HG03469 (cell line): ENCODE measurements at regions not wholly inside any gene's neighbourhood (a gene's known extent, or its start where the extent isn't known, plus 50 kb on each side); places are given as distances from the start of the nearest gene placed in this dataset.

Experiments
- ATAC-seq: cut with Tn5 transposase; IDR thresholded peaks from one replicate; pipeline ENCODE4 v1.9.1; 2021; ENCODE audit warnings: mild to moderate bottlenecking, moderate library complexity, moderate number of reproducible peaks; ENCODE audit not compliant: unreplicated experiment

- no peak for ATAC-seq
Measured at GRCh38 chr4:176568238-176568637, 224.5 kb downstream of the VEGFC start.

GRCh38 chr4:176569301-176569700, 223.4 kb downstream of the VEGFC start:
- no peak for ATAC-seq

- no peak for ATAC-seq
Measured at GRCh38 chr4:176571206-176571605, 221.5 kb downstream of the VEGFC start.

- ATAC-seq: no peak
Measured at GRCh38 chr4:176575141-176575730, 217.5 kb downstream of the VEGFC start.

- ATAC-seq: no peak
Measured at GRCh38 chr4:176579226-176579625, 213.5 kb downstream of the VEGFC start.

- no peak for ATAC-seq
Measured at GRCh38 chr4:176583278-176583677, 209.4 kb downstream of the VEGFC start.

- no peak for ATAC-seq
Measured at GRCh38 chr4:176584031-176584606, 208.6 kb downstream of the VEGFC start.

GRCh38 chr4:176587920-176588319, 204.8 kb downstream of the VEGFC start:
- ATAC-seq: no peak

GRCh38 chr4:176588436-176588835, 204.3 kb downstream of the VEGFC start:
- ATAC-seq: no peak

GRCh38 chr4:176592976-176593670, 199.6 kb downstream of the VEGFC start:
- ATAC-seq: no peak

GRCh38 chr4:176593943-176594342, 198.8 kb downstream of the VEGFC start:
- ATAC-seq: no peak

- no peak for ATAC-seq
Measured at GRCh38 chr4:176595257-176595656, 197.5 kb downstream of the VEGFC start.

- ATAC-seq: no peak
Measured at GRCh38 chr4:176601124-176601523, 191.6 kb downstream of the VEGFC start.

GRCh38 chr4:176607807-176608206, 184.9 kb downstream of the VEGFC start:
- no peak for ATAC-seq

GRCh38 chr4:176608346-176608745, 184.4 kb downstream of the VEGFC start:
- ATAC-seq: no peak

- no peak for ATAC-seq
Measured at GRCh38 chr4:176610594-176610993, 182.1 kb downstream of the VEGFC start.

- ATAC-seq: no peak
Measured at GRCh38 chr4:176611381-176611780, 181.3 kb downstream of the VEGFC start.

GRCh38 chr4:176611951-176612350, 180.8 kb downstream of the VEGFC start:
- no peak for ATAC-seq

- ATAC-seq: no peak
Measured at GRCh38 chr4:176614793-176615192, 177.9 kb downstream of the VEGFC start.

- ATAC-seq: no peak
Measured at GRCh38 chr4:176616151-176616550, 176.6 kb downstream of the VEGFC start.

GRCh38 chr4:176618138-176618537, 174.6 kb downstream of the VEGFC start:
- ATAC-seq: no peak

GRCh38 chr4:176619430-176619829, 173.3 kb downstream of the VEGFC start:
- ATAC-seq: no peak
